ENCODE measurements at regions not wholly inside any gene's neighbourhood (a gene's known extent, or its start where the extent isn't known, plus 50 kb on each side); places are given as distances from the start of the nearest gene placed in this dataset.
"Not testable (repeated sequence)": the region's sequence is repeated elsewhere in the genome, so short reads cannot be mapped to it uniquely, and the experiment has no call there.

DNA sequence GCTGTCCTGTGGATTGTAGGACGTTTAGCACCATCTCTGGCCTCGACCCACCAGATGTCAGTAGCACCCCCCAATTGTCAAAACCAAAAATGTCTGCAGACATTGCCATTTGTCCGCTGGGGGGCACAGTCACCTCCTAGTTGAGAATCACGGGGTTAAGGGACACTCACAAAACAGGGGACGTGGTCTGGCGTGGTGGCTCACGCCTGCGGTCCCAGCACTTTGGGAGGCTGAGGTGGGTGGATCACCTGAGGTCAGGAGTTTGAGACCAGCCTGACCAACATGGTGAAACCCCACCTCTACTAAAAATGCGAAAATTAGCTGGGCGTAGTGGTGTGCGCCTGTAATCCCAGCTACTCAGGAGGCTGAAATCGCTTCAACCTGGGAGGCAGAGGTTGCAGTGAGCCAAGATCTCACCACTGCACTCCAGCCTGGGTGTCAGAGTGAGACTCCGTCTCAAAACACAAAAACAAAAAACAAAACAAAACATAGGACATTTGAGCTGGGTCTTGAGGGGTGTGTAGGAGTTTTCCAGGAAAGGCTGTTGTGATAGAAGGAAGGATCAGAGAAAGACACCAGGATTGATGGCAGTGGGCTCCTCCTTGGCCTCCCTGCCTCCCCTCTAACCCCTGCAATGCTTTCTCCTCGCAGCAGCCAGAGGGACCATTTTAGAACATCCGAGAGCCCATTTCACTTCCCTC, 171.8 kb upstream of the GSE1 start:
- TF ChIP-seq JUND (IDR thresholded peaks at IDR 0.05; ENCODE audit: low read depth), result no peak
- DNase-seq (ENCODE audit: low read depth in 1 of 2, low spot score in 1 of 2), result peak in 1 of 2 experiments; percentile 52
- in situ Hi-C loops (cut with HindIII; ENCODE audit: low pct_unique_long_range_greater_than_20kb, low sequenced_read_pairs), result no loop called here

DNA sequence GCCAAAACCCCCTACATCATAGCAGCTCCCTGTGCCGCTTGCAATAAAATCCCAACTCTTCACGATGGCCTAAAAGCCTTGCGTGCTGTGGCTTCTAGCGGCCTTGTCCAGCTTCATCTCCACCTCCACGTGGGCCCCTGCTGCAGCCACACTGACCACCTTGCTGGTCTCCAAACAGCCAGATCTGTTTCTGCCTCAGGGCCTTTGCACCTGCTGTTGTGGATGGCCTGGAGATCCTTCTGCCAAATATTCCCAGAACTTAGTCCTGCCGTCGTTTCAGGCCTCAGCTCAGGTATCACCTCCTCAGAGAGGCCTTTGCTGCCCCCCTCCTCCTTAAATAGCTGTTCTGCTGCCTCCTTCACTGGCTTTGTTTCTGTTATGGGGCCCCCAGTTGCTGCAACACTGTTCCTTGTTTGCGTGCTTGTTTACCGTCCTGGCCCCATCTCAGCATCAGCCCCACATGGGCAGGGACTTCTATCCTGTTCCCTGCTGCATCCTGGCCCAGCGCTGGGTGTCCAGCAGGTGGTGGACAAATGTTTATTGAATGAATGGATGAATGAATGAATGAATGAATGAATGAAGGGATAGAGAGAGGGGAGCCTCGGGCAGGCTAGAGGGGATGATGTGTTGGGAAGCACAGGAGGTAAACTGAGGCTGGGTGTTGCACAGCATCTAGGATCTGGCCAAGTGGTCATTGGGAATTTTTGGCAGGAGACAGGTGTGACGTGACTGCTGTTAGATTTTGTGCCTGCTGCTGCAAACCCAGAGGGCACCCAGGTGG, 171.0 kb upstream of the GSE1 start:
- no peak for DNase-seq (ENCODE audit: low read depth in 1 of 2, low spot score in 1 of 2)
- no peak for TF ChIP-seq JUND (IDR thresholded peaks at IDR 0.05; ENCODE audit: low read depth)
- in situ Hi-C loops (cut with HindIII; ENCODE audit: low pct_unique_long_range_greater_than_20kb, low sequenced_read_pairs), result no loop called here

DNA sequence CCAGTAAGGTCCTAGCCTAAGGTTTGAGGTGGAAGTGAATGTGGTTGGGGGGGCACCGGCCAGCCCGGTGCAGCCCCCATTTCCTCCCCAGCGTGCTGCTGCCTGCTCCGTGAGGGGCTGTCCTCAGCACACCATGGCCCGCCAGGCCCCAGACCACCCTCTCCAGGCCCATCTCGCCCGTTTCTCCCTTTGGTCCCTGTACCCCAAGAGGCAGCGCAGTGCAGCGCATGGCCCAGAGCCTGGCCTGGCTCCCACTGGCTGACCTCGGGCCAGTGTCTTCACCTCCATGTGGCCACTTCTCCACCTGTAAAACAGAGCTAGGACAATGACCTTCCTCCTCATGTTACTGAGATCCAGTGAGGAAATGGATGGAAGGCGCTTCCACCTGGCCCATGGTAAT, 170.0 kb upstream of the GSE1 start:
- in situ Hi-C loops (cut with HindIII; ENCODE audit: low pct_unique_long_range_greater_than_20kb, low sequenced_read_pairs), result no loop called here
- DNase-seq (ENCODE audit: low read depth in 1 of 2, low spot score in 1 of 2), result no peak
- TF ChIP-seq JUND (IDR thresholded peaks at IDR 0.05; ENCODE audit: low read depth), result no peak

DNA sequence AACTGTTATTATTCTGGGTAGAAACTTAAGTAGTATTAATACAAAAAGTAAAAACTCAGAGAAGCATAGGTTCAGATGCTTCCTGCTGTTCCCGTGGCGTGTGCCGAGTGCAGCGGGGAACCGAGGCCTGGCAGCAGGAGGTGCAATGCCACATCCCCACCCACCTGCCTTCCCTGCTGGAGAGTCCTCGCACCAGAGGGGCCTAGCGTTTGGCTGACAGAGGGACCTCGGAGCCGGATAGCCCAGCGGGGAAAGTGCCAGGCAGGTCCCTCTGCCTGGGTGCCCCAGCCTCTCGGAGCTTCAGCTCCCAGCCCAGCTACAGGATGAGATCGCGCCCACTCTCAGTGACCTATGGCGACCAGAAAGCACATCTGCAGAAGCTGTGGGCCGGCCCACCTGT, 169.6 kb upstream of the GSE1 start:
- no peak for DNase-seq (ENCODE audit: low read depth in 1 of 2, low spot score in 1 of 2)
- TF ChIP-seq JUND (IDR thresholded peaks at IDR 0.05; ENCODE audit: low read depth), result no peak
- in situ Hi-C loops (cut with HindIII; ENCODE audit: low pct_unique_long_range_greater_than_20kb, low sequenced_read_pairs), result no loop called here

DNA sequence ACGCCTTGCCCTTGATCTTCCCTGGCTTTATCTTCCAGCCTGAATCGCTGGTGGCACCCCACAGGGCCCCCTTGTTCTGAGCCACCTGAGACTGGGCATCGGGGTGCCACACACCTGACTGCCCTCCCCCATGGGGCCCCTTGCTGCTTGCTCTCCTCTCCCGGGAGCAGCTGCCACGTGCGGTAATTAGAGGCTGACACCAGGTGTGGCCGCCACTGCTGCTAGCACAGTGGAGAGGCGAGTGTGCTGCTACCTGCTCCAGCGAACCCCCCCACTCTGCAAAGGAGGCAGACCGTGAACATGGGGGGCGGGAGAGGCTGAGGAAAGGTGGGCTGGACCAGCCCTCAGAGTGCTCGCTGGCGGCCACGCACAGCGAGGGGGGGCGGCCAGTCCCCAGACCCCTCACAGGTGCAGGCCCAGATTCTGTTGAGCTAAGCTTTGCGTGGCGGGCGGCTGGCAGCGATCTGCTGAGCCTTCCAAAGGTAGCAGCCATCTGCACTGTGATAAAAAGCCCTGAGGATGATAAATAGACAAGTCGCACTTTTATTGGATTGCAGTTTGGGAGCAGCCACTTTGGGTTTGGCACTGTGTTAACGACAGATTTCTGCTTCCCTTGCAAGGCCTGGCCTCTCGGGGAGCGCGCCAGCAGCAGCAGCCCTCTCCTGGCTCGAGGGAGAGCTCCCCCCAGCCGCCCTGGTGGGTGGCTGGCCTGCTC, 167.9 kb upstream of the GSE1 start:
- DNase-seq (ENCODE audit: low read depth in 1 of 2, low spot score in 1 of 2), result peak; percentile 85 to 98
- in situ Hi-C loops (cut with HindIII; ENCODE audit: low pct_unique_long_range_greater_than_20kb, low sequenced_read_pairs), result no loop called here
- TF ChIP-seq JUND (IDR thresholded peaks at IDR 0.05; ENCODE audit: low read depth), result no peak

DNA sequence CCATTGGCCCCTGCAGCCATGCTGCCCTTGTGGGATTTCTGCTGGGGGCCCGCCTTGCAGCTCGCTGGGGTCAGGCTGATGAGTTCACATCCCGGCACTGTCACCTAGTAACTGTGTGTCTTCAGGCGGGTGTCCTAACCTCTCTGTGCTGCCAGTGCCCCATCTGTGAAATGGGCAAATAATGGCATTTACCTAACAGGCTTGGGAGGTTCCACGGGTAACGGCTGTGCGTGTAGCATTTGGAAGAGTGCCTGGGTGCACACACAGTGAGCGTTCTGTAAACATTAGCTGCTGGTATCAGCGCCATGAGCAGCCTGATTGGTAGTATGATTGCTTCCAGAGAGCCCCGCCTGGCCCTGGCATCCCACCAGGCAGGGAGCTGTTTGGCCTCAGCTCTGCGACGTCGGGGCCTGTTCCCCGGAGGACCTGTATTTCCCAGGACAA, 167.3 kb upstream of the GSE1 start:
- in situ Hi-C loops (cut with HindIII; ENCODE audit: low pct_unique_long_range_greater_than_20kb, low sequenced_read_pairs), result no loop called here
- TF ChIP-seq JUND (IDR thresholded peaks at IDR 0.05; ENCODE audit: low read depth), result no peak

DNA sequence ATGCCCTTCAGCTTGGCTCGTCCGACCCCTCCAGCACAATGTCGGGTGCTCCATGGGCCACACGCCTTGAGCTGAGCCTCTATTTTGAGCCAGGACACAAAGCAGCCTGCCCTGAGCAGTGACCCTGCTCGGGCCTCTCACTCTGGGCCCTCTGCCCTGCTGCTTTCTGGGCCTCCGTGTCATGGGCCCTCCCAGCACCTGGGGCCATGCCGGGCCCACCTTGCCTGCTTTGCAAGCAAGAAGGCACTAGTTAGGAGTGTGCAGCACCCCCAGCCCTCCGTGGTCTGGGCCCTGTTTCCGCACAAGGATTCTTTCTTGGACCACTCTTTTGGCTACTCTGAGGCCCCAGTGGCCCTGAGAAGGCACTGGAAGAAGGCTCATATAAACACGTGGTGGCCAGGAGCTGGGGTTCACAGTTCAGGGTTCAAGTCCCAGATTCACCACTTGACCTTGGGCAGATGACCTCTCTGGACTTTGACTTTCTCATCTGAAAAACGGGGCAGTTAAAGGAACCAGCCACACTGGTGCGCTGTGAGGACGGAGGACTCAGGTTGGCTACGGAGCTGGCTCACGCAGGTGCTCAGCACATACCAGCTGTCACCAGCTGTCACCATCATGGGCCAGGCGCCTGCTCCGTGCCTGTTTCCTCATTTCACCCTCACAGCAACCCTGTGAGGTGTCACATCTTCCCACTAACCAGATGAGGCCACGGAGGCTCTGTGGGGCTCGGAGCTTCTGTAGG, 166.0 kb upstream of the GSE1 start:
- DNase-seq (ENCODE audit: low read depth in 1 of 2, low spot score in 1 of 2), result peak in 1 of 2 experiments; percentile 63
- in situ Hi-C loops (cut with HindIII; ENCODE audit: low pct_unique_long_range_greater_than_20kb, low sequenced_read_pairs), result no loop called here

More for the DNA sequence above, 167.3 kb upstream of the GSE1 start:
- DNase-seq (ENCODE audit: low read depth in 1 of 2, low spot score in 1 of 2), result peak in 1 of 2 experiments; percentile 64

DNA sequence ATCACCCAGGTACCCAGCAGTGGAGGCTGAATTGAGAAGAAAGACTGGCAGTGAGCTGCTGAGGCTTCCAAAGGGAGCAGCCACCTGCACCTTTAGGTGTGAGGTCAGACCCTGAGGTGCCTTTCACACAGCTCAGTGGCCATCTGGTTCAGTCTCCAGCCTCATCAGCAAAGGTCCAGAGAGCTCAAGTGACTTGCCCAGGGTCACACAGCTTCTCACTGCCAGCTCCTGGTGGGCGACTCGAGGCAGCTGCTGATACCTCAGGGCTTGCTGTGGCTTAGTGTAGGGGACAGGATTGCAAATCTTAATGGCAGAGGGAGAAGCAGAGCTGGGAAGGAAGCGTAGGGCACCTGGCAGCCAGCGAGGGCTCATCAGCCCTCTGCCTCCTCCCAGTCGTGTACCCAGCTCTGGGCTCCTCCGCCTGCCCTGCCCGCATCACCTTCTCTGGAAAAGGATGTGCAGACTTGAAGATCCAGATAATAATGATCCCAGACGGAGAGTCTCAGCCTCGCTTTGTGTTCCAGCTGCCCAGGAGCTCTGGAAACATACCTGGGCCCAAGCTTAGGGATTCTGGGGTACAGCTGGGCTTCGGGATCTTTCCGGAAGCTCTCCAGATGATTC, 165.3 kb upstream of the GSE1 start:
- in situ Hi-C loops (cut with HindIII; ENCODE audit: low pct_unique_long_range_greater_than_20kb, low sequenced_read_pairs), result no loop called here
- TF ChIP-seq JUND (IDR thresholded peaks at IDR 0.05; ENCODE audit: low read depth), result no peak

More for the DNA sequence above, 166.0 kb upstream of the GSE1 start:
- TF ChIP-seq JUND (IDR thresholded peaks at IDR 0.05; ENCODE audit: low read depth), result no peak

DNA sequence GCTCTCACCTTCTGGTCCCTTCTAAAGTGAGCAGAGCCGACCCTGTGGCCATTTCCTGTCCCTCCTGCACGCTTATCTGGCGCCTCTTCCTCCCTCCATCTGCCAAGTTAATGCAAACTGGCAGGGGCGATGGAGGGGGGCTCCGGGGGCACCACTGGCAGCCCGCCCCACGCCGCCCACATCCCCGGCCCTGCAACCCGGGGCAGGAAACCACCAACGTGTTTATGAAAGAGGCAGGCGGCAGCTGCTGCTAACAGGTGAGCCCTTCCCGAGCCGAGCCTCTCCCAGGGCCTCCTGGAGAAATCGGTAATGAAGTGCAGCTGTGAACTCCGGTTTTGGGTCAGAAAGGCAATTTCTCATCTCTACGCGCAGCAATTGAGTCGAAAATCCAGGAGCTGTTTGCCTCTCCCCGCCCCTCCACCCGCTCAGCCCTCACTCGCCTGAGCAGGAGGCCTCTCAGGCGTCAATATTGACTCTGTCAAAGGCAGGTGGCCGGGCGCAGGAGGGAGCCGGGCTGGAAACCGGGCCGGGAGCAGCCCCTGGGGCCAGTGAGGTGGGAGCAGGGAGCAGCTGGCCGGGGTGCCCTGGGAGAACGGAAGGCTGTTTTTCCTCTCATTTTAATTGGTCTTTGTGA, 164.4 kb upstream of the GSE1 start:
- in situ Hi-C loops (cut with HindIII; ENCODE audit: low pct_unique_long_range_greater_than_20kb, low sequenced_read_pairs), result no loop called here
- no peak for TF ChIP-seq JUND (IDR thresholded peaks at IDR 0.05; ENCODE audit: low read depth)
- peak; percentile 93 to 99 for DNase-seq (ENCODE audit: low read depth in 1 of 2, low spot score in 1 of 2)

More for the DNA sequence above, 165.3 kb upstream of the GSE1 start:
- DNase-seq (ENCODE audit: low read depth in 1 of 2, low spot score in 1 of 2), result no peak

DNA sequence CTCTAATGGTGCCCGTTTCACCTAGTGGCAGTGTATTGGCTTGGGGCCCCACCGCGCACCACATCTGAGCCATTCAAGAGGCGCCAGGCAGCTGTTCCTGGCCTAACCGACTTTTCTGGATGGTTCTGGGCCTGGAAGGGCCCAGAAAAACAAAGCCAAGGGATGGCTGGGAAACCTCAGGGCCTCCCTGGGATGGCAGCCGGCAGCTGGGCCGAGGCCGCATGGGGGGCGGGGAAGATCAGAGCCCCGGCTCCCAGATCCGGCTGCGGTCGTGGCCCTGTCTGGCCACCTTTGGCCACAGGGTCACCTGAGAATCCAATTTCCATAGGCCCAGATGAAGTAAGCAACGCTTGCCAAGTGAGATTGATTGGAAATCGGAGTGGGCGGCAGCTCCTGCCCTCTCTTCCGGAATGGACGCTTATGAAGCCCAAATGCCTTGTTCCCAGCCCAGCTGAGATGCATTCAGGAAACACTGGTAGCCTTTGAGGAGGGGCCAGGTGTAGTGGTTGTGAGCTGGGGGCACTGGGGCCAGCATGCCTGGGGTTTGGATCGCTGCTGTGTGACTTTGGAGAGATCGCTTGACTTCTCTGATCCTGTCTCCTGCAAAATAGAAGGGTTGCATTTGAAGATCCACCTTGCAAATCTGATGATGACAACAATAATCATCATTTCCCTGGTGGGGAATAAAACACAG, 163.8 kb upstream of the GSE1 start:
- no peak for TF ChIP-seq JUND (IDR thresholded peaks at IDR 0.05; ENCODE audit: low read depth)
- in situ Hi-C loops (cut with HindIII; ENCODE audit: low pct_unique_long_range_greater_than_20kb, low sequenced_read_pairs), result no loop called here
- DNase-seq (ENCODE audit: low read depth in 1 of 2, low spot score in 1 of 2), result no peak

DNA sequence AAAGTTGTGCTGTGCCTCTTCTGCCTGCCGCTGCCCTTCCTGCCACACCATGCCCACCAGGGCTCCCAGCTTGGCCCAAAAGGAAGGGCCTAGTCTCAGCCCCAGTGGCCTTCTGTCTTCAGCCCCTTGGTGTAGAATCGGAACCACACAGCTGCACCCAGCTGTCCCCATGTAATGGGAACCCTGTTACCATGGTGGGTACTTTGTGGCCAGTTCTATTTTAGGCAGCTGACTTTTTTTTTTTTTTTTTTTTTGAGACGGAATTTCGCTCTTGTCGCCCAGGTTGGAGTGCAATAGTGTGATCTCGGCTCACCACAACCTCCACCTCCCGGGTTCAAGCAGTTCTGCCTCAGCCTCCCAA, 163.3 kb upstream of the GSE1 start:
- in situ Hi-C loops (cut with HindIII; ENCODE audit: low pct_unique_long_range_greater_than_20kb, low sequenced_read_pairs), result no loop called here
- DNase-seq (ENCODE audit: low read depth in 1 of 2, low spot score in 1 of 2), result no peak
- TF ChIP-seq JUND (IDR thresholded peaks at IDR 0.05; ENCODE audit: low read depth), result no peak

DNA sequence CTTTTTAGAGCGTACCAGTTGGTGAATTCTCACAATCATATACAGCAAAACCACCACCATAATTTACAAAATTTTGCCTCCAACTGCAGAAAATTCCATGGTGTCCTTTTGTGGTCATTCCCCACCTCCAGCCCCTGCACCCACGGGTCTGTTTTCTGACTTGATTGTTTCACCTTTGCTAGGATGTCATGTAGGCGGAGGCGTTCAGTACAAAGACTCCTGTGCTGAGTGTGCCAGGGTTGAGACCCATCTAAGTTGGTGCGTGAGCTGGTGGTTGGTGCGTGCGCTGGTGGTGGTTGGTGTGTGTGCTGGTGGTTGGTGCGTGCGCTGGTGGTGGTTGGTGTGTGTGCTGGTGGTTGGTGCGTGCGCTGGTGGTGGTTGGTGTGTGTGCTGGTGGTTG, 162.0 kb upstream of the GSE1 start:
- in situ Hi-C loops (cut with HindIII; ENCODE audit: low pct_unique_long_range_greater_than_20kb, low sequenced_read_pairs), result not testable (repeated sequence)

More for the DNA sequence above, 162.0 kb upstream of the GSE1 start:
- DNase-seq (ENCODE audit: low read depth in 1 of 2, low spot score in 1 of 2), result not testable (repeated sequence)

Data from T47D (cell line).